K562 (cell line): ENCODE measurements at regions not wholly inside any gene's neighbourhood (a gene's known extent, or its start where the extent isn't known, plus 50 kb on each side); places are given as distances from the start of the nearest gene placed in this dataset.
"Not testable (repeated sequence)": the region's sequence is repeated elsewhere in the genome, so short reads cannot be mapped to it uniquely, and the experiment has no call there.

Source experiments
- ATAC-seq: fragments of 200-7000 bp; cut with Tn5 transposase; 3 replicates; pipeline ENCODE4 v1.9.1; 2020; ENCODE audit warnings: moderate library complexity
- BruUV-seq: library from RNA; stranded (reverse); fragments of 400-500 nt; replicated peaks from 2 replicates; lab custom pipeline; 2021; lab: Mats Ljungman, UMichigan
- CTCF ChIA-PET: fragments of 300-600 bp; formaldehyde crosslinking; extraction: SDS; loops from one replicate; lab custom pipeline; 2021; ENCODE audit warnings: low intra/inter-chr PET ratio; lab: Yijun Ruan, JAX
- POLR2A ChIA-PET: fragments of 300-600, 350-650 bp; sonication (Branson Sonifier 250); formaldehyde crosslinking; extraction: SDS; loops from one replicate; lab custom pipeline; 2021; ENCODE audit warnings: antibody characterized with exemption, inconsistent platforms; lab: Yijun Ruan, JAX
- DNase-seq, 4 experiments: peaks; one replicate each; pipeline versions ENCODE4 v3.0.0 to v3.0.0-alpha.2; 2011 to 2018; ENCODE audit warnings: low spot score in 3 of 4, mixed read lengths in 3 of 4; ENCODE audit errors: extremely low read depth in 1 of 4
- FAIRE-seq: peaks from 2 replicates; lab custom pipeline; 2011; peaks lifted over from hg19 to GRCh38; lab: Jason Lieb, UNC
- H2AFZ ChIP-seq: 2 replicates; pipeline ENCODE4 v1.6.0; 2011; ENCODE audit warnings: low read depth, low read length, control low read depth, inconsistent platforms
- H3K27ac ChIP-seq: fragments of 200-600 bp; 3 replicates; pipeline ENCODE4 v1.8.0; 2011; ENCODE audit warnings: low read depth, mild to moderate bottlenecking, control low read depth, inconsistent platforms, low read length, moderate library complexity, mixed read lengths; ENCODE audit errors: extremely low read depth
- H3K27me3 ChIP-seq, 2 experiments: fragments of 300-600 bp in 1 of 2; 2 replicates in 1 of 2; 3 replicates in 1 of 2; pipeline versions ENCODE4 v1.6.0 to v1.8.0; 2011; ENCODE audit warnings: inconsistent platforms in 2 of 2, low read length in 2 of 2, mild to moderate bottlenecking in 1 of 2, mixed read lengths in 1 of 2, moderate library complexity in 1 of 2; ENCODE audit not compliant: control insufficient read depth in 2 of 2, insufficient read depth in 2 of 2
- H3K36me3 ChIP-seq: fragments of 300-600 bp; 3 replicates; pipeline ENCODE4 v1.8.0; 2011; ENCODE audit warnings: mild to moderate bottlenecking, low read length, inconsistent platforms; ENCODE audit not compliant: control insufficient read depth, insufficient read depth
- H3K4me1 ChIP-seq, 2 experiments: fragments of 200-600 bp in 1 of 2; replicated peaks in 1 of 2; 2 replicates in 1 of 2; 3 replicates in 1 of 2; pipeline versions ENCODE4 v1.5.1 to v1.8.0; 2011; ENCODE audit warnings: inconsistent platforms in 2 of 2, low read length in 2 of 2, mild to moderate bottlenecking in 1 of 2, mixed read lengths in 1 of 2, moderate library complexity in 1 of 2; ENCODE audit not compliant: control insufficient read depth in 2 of 2, insufficient read depth in 2 of 2
- H3K4me2 ChIP-seq: 2 replicates; pipeline ENCODE4 v1.6.1; 2011; ENCODE audit warnings: low read length, control low read depth, inconsistent platforms, mixed read lengths; ENCODE audit not compliant: insufficient read depth
- H3K4me3 ChIP-seq: fragments of 200-600 bp; sonication (generic), shearing (Covaris generic); 2 replicates; pipeline ENCODE4 v1.5.1; 2016; ENCODE audit warnings: control low read depth, inconsistent platforms
- H3K79me2 ChIP-seq: fragments of 200-600 bp; 3 replicates; pipeline ENCODE4 v1.8.0; 2011; ENCODE audit warnings: low read length, inconsistent platforms; ENCODE audit not compliant: control insufficient read depth, insufficient read depth
- H3K9ac ChIP-seq, 2 experiments: 2 replicates each; pipeline versions ENCODE4 v1.6.0 to v1.6.1; 2011; ENCODE audit warnings: low read depth in 2 of 2, low read length in 2 of 2, control low read depth in 1 of 2, inconsistent platforms in 1 of 2, mild to moderate bottlenecking in 1 of 2, mixed read lengths in 1 of 2; ENCODE audit not compliant: insufficient read depth in 1 of 2
- H3K9me1 ChIP-seq: one replicate; pipeline ENCODE4 v1.6.0; 2011; ENCODE audit warnings: inconsistent platforms, mild to moderate bottlenecking, low read length, moderate library complexity; ENCODE audit not compliant: control insufficient read depth, insufficient read depth
- H3K9me3 ChIP-seq: replicated peaks from 2 replicates; pipeline ENCODE4 v1.5.1; 2011; ENCODE audit warnings: low read depth, low read length, inconsistent platforms; ENCODE audit not compliant: control insufficient read depth, insufficient read depth
- H4K20me1 ChIP-seq: replicated peaks from 2 replicates; pipeline ENCODE4 v1.6.1; 2011; ENCODE audit warnings: low read length, inconsistent platforms, mixed read lengths; ENCODE audit not compliant: control insufficient read depth, insufficient read depth
- CHD4 ChIP-seq: fragments of 200-600 bp; sonication (generic); IDR thresholded peaks from 3 replicates; pipeline ENCODE4 v1.6.1; 2012; ENCODE audit warnings: low read depth, mild to moderate bottlenecking, mixed read lengths, low read length, inconsistent platforms; ENCODE audit not compliant: insufficient read depth, insufficient replicate concordance, poor library complexity, severe bottlenecking
- PHF21A ChIP-seq: fragments of 450-650 bp; IDR thresholded peaks from 2 replicates; pipeline ENCODE4 v1.6.1; 2017; ENCODE audit warnings: low read depth, borderline replicate concordance
- SMARCA4 ChIP-seq: fragments of 450-650 bp; IDR thresholded peaks from 2 replicates; pipeline ENCODE4 v1.6.1; 2016
- ZBTB33 ChIP-seq: sonication (generic); formaldehyde crosslinking; IDR thresholded peaks from 2 replicates; pipeline ENCODE4 v1.8.1; 2023; ENCODE audit warnings: mild to moderate bottlenecking, missing genetic modification reagents
- ZNF146 ChIP-seq: IDR thresholded peaks from one replicate; pipeline ENCODE4 v1.6.1; 2018; ENCODE audit warnings: missing compliant biosample characterization; ENCODE audit not compliant: unreplicated experiment
- WGBS: fragments of 100-300 bp; shearing (Covaris generic); methylation state at CpG from one replicate; pipeline ENCODE4 v1.1.6; 2016; ENCODE audit warnings: low coverage, mixed read lengths; ENCODE audit not compliant: insufficient coverage; ENCODE audit errors: missing lambda C conversion rate; 5-methylcytosine and 5-hydroxymethylcytosine counted together
- in situ Hi-C: fragments of 300-500 bp; cut with MboI; formaldehyde crosslinking; loops from 4 replicates; pipeline ENCODE4 v1.15.0; 2018; ENCODE audit warnings: inconsistent platforms, mixed read lengths
- intact Hi-C: fragments of 100-400 bp; cut with micrococcal nuclease; formaldehyde crosslinking; loops from 2 replicates; pipeline ENCODE4 v1.14.2; 2022

GRCh38 chr18:76704589-76704988 is 117.8 kb upstream of the ZNF236 start:
- H3K4me1 ChIP-seq, H3K4me3 ChIP-seq, H3K4me2 ChIP-seq, POLR2A ChIA-PET, FAIRE-seq, H3K9me1 ChIP-seq, in situ Hi-C loops, H3K9me3 ChIP-seq, H3K27ac ChIP-seq, H4K20me1 ChIP-seq, H3K27me3 ChIP-seq, H2AFZ ChIP-seq, BruUV-seq, intact Hi-C loops, H3K9ac ChIP-seq, H3K79me2 ChIP-seq, CTCF ChIA-PET, H3K36me3 ChIP-seq, DNase-seq, ATAC-seq: not testable (repeated sequence)
- 0% methylated on average over 3 of the region's 4 CpGs for WGBS
- TF ChIP-seq ZNF146 (CRISPR knock-in tag) = peak; percentile 23

GRCh38 chr18:76699923-76700322 is 122.4 kb upstream of the ZNF236 start:
- BruUV-seq = no TSS peak
- Histone ChIP-seq H3K9ac (no peak overlapping the region), H3K4me1 (no peaks in the 10 kb centered on the region; a peak in 1 of 5 replicates), H3K36me3 (no peaks in the 10 kb centered on the region), H3K4me3 (no peak overlapping the region), H3K27ac (no peak overlapping the region), H2AFZ (no peak overlapping the region), H3K79me2 (no peaks in the 10 kb centered on the region), H3K27me3 (peaks cover 5 to 22% of the 10 kb centered on the region in 2 experiments; a peak in 3 of 5 replicates), H3K9me1 (no peaks in the 10 kb centered on the region), H4K20me1 (no peaks in the 10 kb centered on the region), H3K9me3 (no peaks in the 10 kb centered on the region), H3K4me2 (no peak overlapping the region)
- ChIA-PET POLR2A (no interaction called here), CTCF (no interaction called here)
- no peak for ATAC-seq
- DNase-seq = no peak
- intact Hi-C loops (no loop called here), in situ Hi-C loops (no loop called here)
- 1% methylated on average over 8 of the region's 11 CpGs for WGBS
- TF ChIP-seq SMARCA4 (no peak), ZBTB33 (no peak), PHF21A (no peak), CHD4 (no peak)
- FAIRE-seq = no peak
